Muscle layer of colon (tissue), 2 donors: ENCODE measurements at regions not wholly inside any gene's neighbourhood (a gene's known extent, or its start where the extent isn't known, plus 50 kb on each side); places are given as distances from the start of the nearest gene placed in this dataset.

ENCODE experiments used
- H3K27ac ChIP-seq: one replicate; pipeline ENCODE4 v1.7.0; 2013; ENCODE audit warnings: low read depth, mild to moderate bottlenecking, low read length, moderate library complexity
- H3K27me3 ChIP-seq, 2 donors: one replicate each; pipeline ENCODE4 v1.7.0; 2013; ENCODE audit warnings: low read length in 2 of 2, mild to moderate bottlenecking in 2 of 2; ENCODE audit not compliant: insufficient read depth in 2 of 2, control insufficient read depth in 1 of 2
- H3K36me3 ChIP-seq: one replicate; pipeline ENCODE4 v1.7.0; 2013; ENCODE audit warnings: mild to moderate bottlenecking, low read length; ENCODE audit not compliant: insufficient read depth
- H3K4me1 ChIP-seq: one replicate; pipeline ENCODE4 v1.7.0; 2013; ENCODE audit warnings: mild to moderate bottlenecking, low read length; ENCODE audit not compliant: insufficient read depth
- H3K4me3 ChIP-seq, 2 donors: one replicate each; pipeline ENCODE4 v1.7.0; 2013; ENCODE audit warnings: low read length in 2 of 2, low read depth in 1 of 2, mild to moderate bottlenecking in 1 of 2, moderate library complexity in 1 of 2
- H3K9ac ChIP-seq: one replicate; pipeline ENCODE4 v1.7.0; 2013; ENCODE audit warnings: low read length
- H3K9me3 ChIP-seq: one replicate; pipeline ENCODE4 v1.7.0; 2013; ENCODE audit warnings: mild to moderate bottlenecking, low read length
- donor health status: abdominal sarcoma.
- donor health status: Adenocarcinoma of cecum.

DNA sequence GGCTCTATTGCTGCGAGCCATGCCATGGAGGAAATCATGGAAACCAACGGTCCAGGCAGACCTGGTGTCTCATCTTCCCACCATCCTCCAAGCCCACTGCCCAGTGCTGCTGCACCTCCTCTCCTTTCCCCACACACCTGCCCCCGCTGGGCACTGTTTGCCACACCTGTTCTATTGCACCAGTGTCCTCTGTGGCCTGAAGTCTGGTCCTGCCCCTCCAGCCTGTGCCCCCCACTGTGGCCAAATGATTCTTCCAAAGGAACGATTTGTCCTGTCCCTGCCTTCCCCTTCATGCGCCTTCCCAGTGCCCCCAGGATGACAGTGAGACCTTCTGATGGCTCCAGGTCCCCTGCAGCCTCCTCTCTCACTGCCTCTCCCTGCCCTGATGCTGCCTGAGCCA lies 101.9 kb upstream of the TWIST2 start:
- no peaks in the 10 kb centered on the region for H3K36me3 ChIP-seq
- no peaks in the 10 kb centered on the region for H3K4me1 ChIP-seq
- no peaks in the 10 kb centered on the region for H3K9me3 ChIP-seq
- no peak overlapping the region for H3K9ac ChIP-seq
- no peak overlapping the region for H3K4me3 ChIP-seq
- H3K27ac ChIP-seq = no peak overlapping the region
- H3K27me3 ChIP-seq = no peaks in the 10 kb centered on the region

DNA sequence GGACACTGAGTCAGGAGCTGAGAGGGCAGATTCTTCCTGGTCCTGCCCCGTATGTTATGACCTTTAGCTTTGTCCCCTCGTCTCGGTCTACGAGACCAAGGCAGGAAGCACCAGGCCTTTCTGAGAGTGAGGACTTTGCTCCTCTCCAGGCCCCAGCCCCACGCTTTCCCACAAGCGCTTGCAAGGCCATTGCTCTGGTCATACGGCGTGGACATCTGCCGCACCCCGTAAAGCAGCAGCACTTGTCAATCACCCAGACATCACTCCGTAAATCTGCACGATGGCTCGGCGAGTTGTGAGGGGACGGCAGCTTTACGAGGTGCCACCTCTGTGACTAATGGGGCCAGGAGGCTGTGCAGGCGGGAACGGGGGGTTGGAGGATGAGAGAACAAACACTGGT lies 100.8 kb upstream of the TWIST2 start:
- H3K27me3 ChIP-seq = no peaks in the 10 kb centered on the region
- H3K4me3 ChIP-seq = no peak overlapping the region
- H3K27ac ChIP-seq = no peak overlapping the region

GRCh38 chr2:238747557-238747956 lies 100.3 kb upstream of the TWIST2 start:
- Histone ChIP-seq H3K4me3 (no peak overlapping the region), H3K4me1 (no peaks in the 10 kb centered on the region), H3K36me3 (no peaks in the 10 kb centered on the region), H3K9ac (no peak overlapping the region), H3K27ac (no peak overlapping the region), H3K9me3 (no peaks in the 10 kb centered on the region), H3K27me3 (no peaks in the 10 kb centered on the region)

More for the DNA sequence above, 100.8 kb upstream of the TWIST2 start:
- H3K36me3 ChIP-seq = no peaks in the 10 kb centered on the region
- no peak overlapping the region for H3K9ac ChIP-seq
- H3K9me3 ChIP-seq = no peaks in the 10 kb centered on the region
- no peaks in the 10 kb centered on the region for H3K4me1 ChIP-seq

DNA sequence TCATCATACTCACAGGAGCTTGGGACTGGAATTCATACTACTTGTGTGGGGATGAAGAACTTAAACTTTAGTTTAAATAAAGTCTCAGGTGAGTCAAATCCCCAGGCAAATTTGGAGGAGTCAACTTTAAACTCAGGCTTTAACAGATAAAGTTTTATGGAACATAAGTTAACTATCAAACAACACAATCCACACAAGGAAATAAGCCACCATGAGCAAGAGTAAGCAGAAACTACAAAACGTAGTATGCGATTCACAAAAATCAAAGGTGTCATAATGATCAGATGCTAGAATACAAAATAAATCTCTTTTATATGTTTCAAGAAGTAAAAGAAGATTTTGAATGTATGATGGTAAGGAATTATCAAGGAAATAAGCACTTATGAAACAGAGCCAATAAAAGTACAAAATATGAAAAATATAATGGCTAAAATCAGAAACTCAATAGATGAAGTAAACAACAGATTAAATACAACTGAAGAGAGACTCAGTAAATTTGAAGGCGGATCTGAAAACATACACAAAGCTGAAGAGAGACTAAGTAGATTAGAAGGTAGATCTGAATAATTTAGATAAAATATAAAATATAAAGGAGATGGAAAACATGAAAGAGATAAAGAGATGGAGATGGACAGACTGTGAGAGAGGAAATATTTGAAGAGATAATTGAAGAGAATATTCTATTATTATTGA lies 97.5 kb upstream of the TWIST2 start:
- Histone ChIP-seq H3K9ac (no peak overlapping the region), H3K9me3 (no peaks in the 10 kb centered on the region), H3K4me1 (no peaks in the 10 kb centered on the region), H3K27me3 (no peaks in the 10 kb centered on the region), H3K27ac (no peak overlapping the region), H3K36me3 (no peaks in the 10 kb centered on the region), H3K4me3 (no peak overlapping the region)

DNA sequence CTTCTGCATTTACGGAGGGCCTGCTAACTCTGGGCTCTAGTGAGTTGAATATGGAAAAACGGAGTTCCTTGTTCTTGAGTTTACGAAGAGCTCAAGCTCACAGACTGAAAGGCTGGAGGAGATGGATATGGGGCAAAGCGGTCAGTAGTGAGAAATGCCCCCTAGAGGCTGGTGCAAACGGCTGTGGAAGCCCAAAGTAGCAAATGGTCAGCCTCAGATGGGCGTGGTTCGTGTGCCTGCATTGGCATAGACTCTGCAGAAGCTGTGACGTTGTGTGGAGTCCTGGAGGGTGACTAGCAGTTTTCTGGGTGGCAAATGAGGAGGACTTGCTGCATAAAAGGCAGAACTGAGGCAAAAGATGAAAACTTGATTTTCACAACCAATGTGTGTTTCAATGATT lies 93.6 kb upstream of the TWIST2 start:
- H3K36me3 ChIP-seq = no peaks in the 10 kb centered on the region
- H3K9ac ChIP-seq = no peak overlapping the region
- H3K27ac ChIP-seq = no peak overlapping the region
- no peak overlapping the region for H3K4me3 ChIP-seq
- no peaks in the 10 kb centered on the region for H3K4me1 ChIP-seq
- no peaks in the 10 kb centered on the region for H3K9me3 ChIP-seq
- no peaks in the 10 kb centered on the region for H3K27me3 ChIP-seq

DNA sequence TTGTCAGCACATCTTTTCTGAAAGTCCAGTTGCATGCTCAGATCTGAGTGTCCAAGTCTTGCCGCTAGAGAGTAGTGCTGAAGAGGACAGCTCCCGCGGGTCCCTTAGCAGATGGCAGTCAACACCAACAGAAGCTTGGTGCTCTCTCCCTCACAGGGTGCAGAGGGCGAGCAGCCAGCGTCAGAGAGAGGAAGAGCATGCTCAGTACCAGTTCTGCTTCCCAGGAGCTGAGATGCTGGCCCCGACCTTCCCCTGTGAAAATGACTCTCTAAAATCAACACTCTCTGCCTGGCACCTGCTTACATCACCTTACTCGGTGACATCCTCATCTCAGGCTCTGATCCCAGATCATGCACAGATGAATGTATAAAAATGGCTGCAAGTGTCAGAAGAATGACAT lies 86.0 kb upstream of the TWIST2 start:
- no peaks in the 10 kb centered on the region for H3K4me1 ChIP-seq
- no peaks in the 10 kb centered on the region for H3K36me3 ChIP-seq
- no peak overlapping the region for H3K4me3 ChIP-seq
- H3K27ac ChIP-seq = no peak overlapping the region
- H3K27me3 ChIP-seq = no peaks in the 10 kb centered on the region
- no peaks in the 10 kb centered on the region for H3K9me3 ChIP-seq
- no peak overlapping the region for H3K9ac ChIP-seq

GRCh38 chr2:238763471-238763995 lies 84.4 kb upstream of the TWIST2 start:
- H3K4me1 ChIP-seq = no peaks in the 10 kb centered on the region
- no peaks in the 10 kb centered on the region for H3K9me3 ChIP-seq
- H3K36me3 ChIP-seq = no peaks in the 10 kb centered on the region
- no peak overlapping the region for H3K27ac ChIP-seq
- no peak overlapping the region for H3K4me3 ChIP-seq
- no peaks in the 10 kb centered on the region for H3K27me3 ChIP-seq
- no peak overlapping the region for H3K9ac ChIP-seq

- no peak overlapping the region for H3K9ac ChIP-seq
Observed at GRCh38 chr2:238765590-238765989, 82.3 kb upstream of the TWIST2 start.

GRCh38 chr2:238771218-238771617 lies 76.7 kb upstream of the TWIST2 start:
- H3K9me3 ChIP-seq = no peaks in the 10 kb centered on the region
- peak overlapping the region in 1 of 2 donors; percentile 37 for H3K4me3 ChIP-seq

More at GRCh38 chr2:238765590-238765989, 82.3 kb upstream of the TWIST2 start:
- Histone ChIP-seq H3K4me3 (no peak overlapping the region), H3K4me1 (no peaks in the 10 kb centered on the region), H3K27ac (no peak overlapping the region), H3K9me3 (no peaks in the 10 kb centered on the region), H3K27me3 (no peaks in the 10 kb centered on the region), H3K36me3 (no peaks in the 10 kb centered on the region)

DNA sequence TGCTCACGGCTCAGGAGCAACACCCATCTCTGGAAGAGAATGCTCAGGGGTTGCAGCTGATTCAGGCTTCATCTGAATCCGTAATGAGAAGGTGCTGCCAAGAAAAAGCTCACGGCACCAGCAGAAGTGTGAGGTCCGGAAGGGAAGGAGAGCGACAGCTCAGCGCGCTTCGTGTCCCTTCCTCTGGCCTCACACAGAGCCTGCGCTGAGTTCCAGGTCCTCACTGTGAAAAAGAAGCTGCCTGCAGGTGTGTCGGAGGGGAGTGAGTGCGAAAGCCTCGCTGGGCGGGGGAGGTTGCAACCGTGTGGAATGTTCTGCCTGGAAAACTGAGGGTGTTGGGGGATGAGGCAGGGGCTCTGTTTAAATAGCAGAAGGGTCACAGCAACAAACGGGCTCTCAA lies 76.2 kb upstream of the TWIST2 start:
- H3K36me3 ChIP-seq = no peaks in the 10 kb centered on the region
- peak overlapping the region in 1 of 2 donors; percentile 37 for H3K4me3 ChIP-seq
- H3K9me3 ChIP-seq = no peaks in the 10 kb centered on the region
- no peak overlapping the region for H3K27ac ChIP-seq
- H3K9ac ChIP-seq = no peak overlapping the region
- no peaks in the 10 kb centered on the region for H3K27me3 ChIP-seq
- H3K4me1 ChIP-seq = peaks cover 15% of the 10 kb centered on the region

More at GRCh38 chr2:238771218-238771617, 76.7 kb upstream of the TWIST2 start:
- Histone ChIP-seq H3K4me1 (peaks cover 15% of the 10 kb centered on the region), H3K36me3 (no peaks in the 10 kb centered on the region), H3K27me3 (no peaks in the 10 kb centered on the region), H3K9ac (no peak overlapping the region), H3K27ac (no peak overlapping the region)

- Histone ChIP-seq H3K36me3 (no peaks in the 10 kb centered on the region), H3K9ac (no peak overlapping the region), H3K4me3 (no peak overlapping the region), H3K4me1 (peaks cover 15% of the 10 kb centered on the region), H3K27me3 (no peaks in the 10 kb centered on the region), H3K9me3 (no peaks in the 10 kb centered on the region), H3K27ac (no peak overlapping the region)
Observed at GRCh38 chr2:238772635-238773297, 75.1 kb upstream of the TWIST2 start.
